ENCODE measurements at regions not wholly inside any gene's neighbourhood (a gene's known extent, or its start where the extent isn't known, plus 50 kb on each side); places are given as distances from the start of the nearest gene placed in this dataset.

- no peak for DNase-seq
These were observed 408.0 kb upstream of the DDX18 start for GRCh38 chr2:117406443-117406842.

- no peak for DNase-seq
These were observed 406.7 kb upstream of the DDX18 start for GRCh38 chr2:117407746-117408145.

GRCh38 chr2:117409443-117409842, 405.0 kb upstream of the DDX18 start:
- DNase-seq: no peak

- DNase-seq: no peak
These were observed 402.5 kb upstream of the DDX18 start for GRCh38 chr2:117411983-117412382.

- DNase-seq: no peak
These were observed 381.7 kb upstream of the DDX18 start for GRCh38 chr2:117432746-117433145.

GRCh38 chr2:117436697-117437096, 377.8 kb upstream of the DDX18 start:
- no peak for DNase-seq

- peak; percentile 40 for DNase-seq
These were observed 344.0 kb upstream of the DDX18 start for GRCh38 chr2:117470311-117471095.

- DNase-seq: no peak
These were observed 332.9 kb upstream of the DDX18 start for GRCh38 chr2:117481608-117482007.

GRCh38 chr2:117485588-117485987, 328.9 kb upstream of the DDX18 start:
- DNase-seq: no peak

- no peak for DNase-seq
These were observed 328.4 kb upstream of the DDX18 start for GRCh38 chr2:117486081-117486480.

- no peak for DNase-seq
These were observed 322.2 kb upstream of the DDX18 start for GRCh38 chr2:117492209-117492851.

GRCh38 chr2:117500721-117501120, 313.8 kb upstream of the DDX18 start:
- no peak for DNase-seq

- DNase-seq: no peak
These were observed 312.4 kb upstream of the DDX18 start for GRCh38 chr2:117502121-117502520.

GRCh38 chr2:117512307-117512706, 302.2 kb upstream of the DDX18 start:
- no peak for DNase-seq

GRCh38 chr2:117514371-117514770, 300.1 kb upstream of the DDX18 start:
- DNase-seq: no peak

GRCh38 chr2:117519238-117519637, 295.3 kb upstream of the DDX18 start:
- no peak for DNase-seq

GRCh38 chr2:117519721-117520120, 294.8 kb upstream of the DDX18 start:
- DNase-seq: no peak

- no peak for DNase-seq
These were observed 291.2 kb upstream of the DDX18 start for GRCh38 chr2:117523267-117523666.

- no peak for DNase-seq
These were observed 290.7 kb upstream of the DDX18 start for GRCh38 chr2:117523711-117524238.

- DNase-seq: no peak
These were observed 278.4 kb upstream of the DDX18 start for GRCh38 chr2:117536139-117536538.

- DNase-seq: no peak
These were observed 277.5 kb upstream of the DDX18 start for GRCh38 chr2:117537032-117537431.

GRCh38 chr2:117551858-117552257, 262.6 kb upstream of the DDX18 start:
- no peak for DNase-seq

GRCh38 chr2:117553448-117553847, 261.0 kb upstream of the DDX18 start:
- no peak for DNase-seq

- no peak for DNase-seq
These were observed 258.5 kb upstream of the DDX18 start for GRCh38 chr2:117555965-117556364.

All from KG1 (cell line).